PFSK-1 (cell line): ENCODE measurements at regions not wholly inside any gene's neighbourhood (a gene's known extent, or its start where the extent isn't known, plus 50 kb on each side); places are given as distances from the start of the nearest gene placed in this dataset.

Experiments
- FOXP2 ChIP-seq: optimal IDR thresholded peaks from 2 replicates; pipeline ENCODE3; 2011; ENCODE audit warnings: borderline replicate concordance, control low read depth, inconsistent platforms; ENCODE audit not compliant: insufficient read depth; ENCODE audit errors: extremely low read length, extremely low read depth
- POLR2AphosphoS5 ChIP-seq: IDR thresholded peaks from 2 replicates; pipeline ENCODE4 v1.6.1; 2012; ENCODE audit warnings: low read depth, mild to moderate bottlenecking, control low read depth, low read length, moderate library complexity
- REST ChIP-seq, 2 experiments: IDR thresholded peaks; 2 replicates each; pipeline versions ENCODE4 v1.6.1 to v1.8.0; 2011 to 2012; ENCODE audit warnings: low read depth in 2 of 2, low read length in 2 of 2, control low read depth in 1 of 2, inconsistent platforms in 1 of 2, mild to moderate bottlenecking in 1 of 2, moderate library complexity in 1 of 2; ENCODE audit not compliant: insufficient read depth in 1 of 2
- SIN3A ChIP-seq: IDR thresholded peaks from 2 replicates; pipeline ENCODE4 v1.6.1; 2012; ENCODE audit warnings: mild to moderate bottlenecking, low read length, moderate library complexity, borderline replicate concordance; ENCODE audit not compliant: insufficient read depth
- TAF1 ChIP-seq: IDR thresholded peaks from 2 replicates; pipeline ENCODE4 v1.6.1; 2012; ENCODE audit warnings: low read length, control low read depth, borderline replicate concordance; ENCODE audit not compliant: insufficient read depth

GRCh38 chr1:238985312-238985711 lies 401.1 kb upstream of the CHRM3 start:
- TF ChIP-seq SIN3A: no peak
- TF ChIP-seq TAF1: no peak
- TF ChIP-seq FOXP2: no peak
- TF ChIP-seq REST (IDR thresholded peaks at IDR 0.05; ENCODE audit: insufficient read depth in 1 of 2, low read depth in 2 of 2, low read length in 2 of 2): no peak
- TF ChIP-seq POLR2AphosphoS5: no peak

- TF ChIP-seq REST (IDR thresholded peaks at IDR 0.05; ENCODE audit: insufficient read depth in 1 of 2, low read depth in 2 of 2, low read length in 2 of 2): no peak
- TF ChIP-seq TAF1: no peak
- no peak for TF ChIP-seq SIN3A
- TF ChIP-seq POLR2AphosphoS5: no peak
- no peak for TF ChIP-seq FOXP2
These were observed 403.6 kb upstream of the CHRM3 start for GRCh38 chr1:238982736-238983135.

GRCh38 chr1:238981317-238981933 lies 404.9 kb upstream of the CHRM3 start:
- TF ChIP-seq FOXP2 (no peak), TAF1 (no peak), SIN3A (no peak), POLR2AphosphoS5 (no peak), REST (IDR thresholded peaks at IDR 0.05; ENCODE audit: insufficient read depth in 1 of 2, low read depth in 2 of 2, low read length in 2 of 2) (no peak)

- no peak for TF ChIP-seq POLR2AphosphoS5
These were observed 406.3 kb upstream of the CHRM3 start for GRCh38 chr1:238980053-238980452.

DNA sequence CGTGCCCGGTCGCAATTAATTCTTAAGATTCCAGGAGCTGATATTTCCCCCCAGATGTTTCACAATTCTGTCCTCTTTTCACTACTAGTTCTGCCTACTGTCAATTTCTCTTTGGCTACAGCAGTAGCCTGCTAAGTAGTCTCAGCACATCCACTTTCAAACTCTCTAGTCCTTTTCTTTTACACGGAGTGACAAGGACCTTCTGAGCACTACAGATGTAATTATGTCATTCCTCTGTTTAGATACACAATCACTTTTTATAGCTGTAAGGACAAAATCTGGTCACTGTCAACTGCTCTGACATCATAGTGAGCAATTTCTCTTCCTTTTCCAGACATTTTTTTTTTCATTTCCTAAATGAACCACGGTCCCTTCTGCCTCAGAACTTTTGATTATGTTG lies 421.7 kb upstream of the CHRM3 start:
- TF ChIP-seq SIN3A: no peak
- TF ChIP-seq POLR2AphosphoS5: no peak
- TF ChIP-seq TAF1: no peak
- TF ChIP-seq FOXP2: no peak
- TF ChIP-seq REST (IDR thresholded peaks at IDR 0.05; ENCODE audit: insufficient read depth in 1 of 2, low read depth in 2 of 2, low read length in 2 of 2): no peak

GRCh38 chr1:238962941-238963340 lies 423.4 kb upstream of the CHRM3 start:
- no peak for TF ChIP-seq REST (IDR thresholded peaks at IDR 0.05; ENCODE audit: insufficient read depth in 1 of 2, low read depth in 2 of 2, low read length in 2 of 2)
- TF ChIP-seq POLR2AphosphoS5: no peak
- TF ChIP-seq SIN3A: no peak
- no peak for TF ChIP-seq FOXP2
- no peak for TF ChIP-seq TAF1
